ENCODE measurements at regions not wholly inside any gene's neighbourhood (a gene's known extent, or its start where the extent isn't known, plus 50 kb on each side); places are given as distances from the start of the nearest gene placed in this dataset.

- H3K4me3 ChIP-seq (ENCODE audit: low read length) = no peak overlapping the region
- H3K9me2 ChIP-seq (ENCODE audit: insufficient read depth, low read length) = no peaks in the 10 kb centered on the region
- H3K9ac ChIP-seq (ENCODE audit: low read length) = no peak overlapping the region
- H3K9me3 ChIP-seq (ENCODE audit: low read length) = no peaks in the 10 kb centered on the region
- H3K27ac ChIP-seq (ENCODE audit: low read length) = no peak overlapping the region
- H4K20me1 ChIP-seq (ENCODE audit: insufficient read depth) = no peaks in the 10 kb centered on the region
- H2AFZ ChIP-seq (ENCODE audit: low read depth, low read length) = no peak overlapping the region
- no peaks in the 10 kb centered on the region for H3K79me2 ChIP-seq (replicated peaks; ENCODE audit: insufficient read depth, low read length)
- no peaks in the 10 kb centered on the region for H3K27me3 ChIP-seq (ENCODE audit: insufficient read depth, low read depth, low read length)
- no peaks in the 10 kb centered on the region for H3K36me3 ChIP-seq (ENCODE audit: insufficient read depth, low read length)
- no peak overlapping the region for H3K4me2 ChIP-seq (ENCODE audit: low read length)
- no peak for TF ChIP-seq REST (IDR thresholded peaks at IDR 0.05; ENCODE audit: borderline replicate concordance)
- TF ChIP-seq CTCF (IDR thresholded peaks at IDR 0.05; ENCODE audit: poor library complexity, severe bottlenecking) = no peak
- TF ChIP-seq MXI1 (conservative IDR thresholded peaks at IDR 0.05; ENCODE audit: poor library complexity, severe bottlenecking) = no peak
- no peaks in the 10 kb centered on the region for H3F3A ChIP-seq (ENCODE audit: insufficient read depth, low read length, poor library complexity, severe bottlenecking)
Observed at GRCh38 chr14:99035268-99035667, 236.7 kb downstream of the BCL11B start.

- H3K9me3 ChIP-seq (ENCODE audit: low read length) = no peaks in the 10 kb centered on the region
- H2AFZ ChIP-seq (ENCODE audit: low read depth, low read length) = no peak overlapping the region
- no peaks in the 10 kb centered on the region for H4K20me1 ChIP-seq (ENCODE audit: insufficient read depth)
- H3K27me3 ChIP-seq (ENCODE audit: insufficient read depth, low read depth, low read length) = no peaks in the 10 kb centered on the region
- no peak overlapping the region for H3K9ac ChIP-seq (ENCODE audit: low read length)
- no peaks in the 10 kb centered on the region for H3K79me2 ChIP-seq (replicated peaks; ENCODE audit: insufficient read depth, low read length)
- no peaks in the 10 kb centered on the region for H3K9me2 ChIP-seq (ENCODE audit: insufficient read depth, low read length)
- TF ChIP-seq REST (IDR thresholded peaks at IDR 0.05; ENCODE audit: borderline replicate concordance) = no peak
- no peak for TF ChIP-seq MXI1 (conservative IDR thresholded peaks at IDR 0.05; ENCODE audit: poor library complexity, severe bottlenecking)
- TF ChIP-seq TAF1 (IDR thresholded peaks at IDR 0.05; ENCODE audit: low read depth) = no peak
- no peak for TF ChIP-seq POLR2AphosphoS5 (IDR thresholded peaks at IDR 0.05)
- no peak for TF ChIP-seq SMC3 (conservative IDR thresholded peaks at IDR 0.05; ENCODE audit: poor library complexity)
- no peaks in the 10 kb centered on the region for H3K36me3 ChIP-seq (ENCODE audit: insufficient read depth, low read length)
- H3K4me3 ChIP-seq (ENCODE audit: low read length) = no peak overlapping the region
- no peaks in the 10 kb centered on the region for H3F3A ChIP-seq (ENCODE audit: insufficient read depth, low read length, poor library complexity, severe bottlenecking)
- H3K4me2 ChIP-seq (ENCODE audit: low read length) = no peak overlapping the region
- no peak overlapping the region for H3K27ac ChIP-seq (ENCODE audit: low read length)
Observed at GRCh38 chr14:99035712-99036610, 236.0 kb downstream of the BCL11B start.

Data from neural cell (in vitro differentiated cells).